HFFc6 (cell line): ENCODE measurements at regions not wholly inside any gene's neighbourhood (a gene's known extent, or its start where the extent isn't known, plus 50 kb on each side); places are given as distances from the start of the nearest gene placed in this dataset.
A peak's percentile ranks its signal among the peaks of the same experiment; 100 is the strongest.

Experiments used
- DNase-seq: peaks from one replicate; pipeline ENCODE4 v3.0.0-alpha.2; 2018
- H3K27ac Mint-ChIP-seq: 2 replicates; pipeline ENCODE4 v1.8.0; 2020; ENCODE audit warnings: mild to moderate bottlenecking, mixed read lengths
- H3K27me3 Mint-ChIP-seq: 2 replicates; pipeline ENCODE4 v1.8.0; 2021; ENCODE audit warnings: mild to moderate bottlenecking, moderate library complexity, mixed read lengths; ENCODE audit not compliant: insufficient read depth
- H3K36me3 Mint-ChIP-seq: 2 replicates; pipeline ENCODE4 v1.8.0; 2021; ENCODE audit warnings: low read depth, mixed read lengths
- H3K4me1 Mint-ChIP-seq: 2 replicates; pipeline ENCODE4 v1.8.0; 2020; ENCODE audit warnings: low read depth, mixed read lengths
- H3K4me3 Mint-ChIP-seq: 2 replicates; pipeline ENCODE4 v1.8.0; 2020; ENCODE audit warnings: mild to moderate bottlenecking, moderate library complexity, mixed read lengths
- H3K9me3 Mint-ChIP-seq: 2 replicates; pipeline ENCODE4 v1.8.0; 2020; ENCODE audit warnings: mild to moderate bottlenecking, mixed read lengths
- TF ChIP-seq, protein P1 (sequence below): fragments of 200-600 bp; sonication (generic); IDR thresholded peaks from 2 replicates; pipeline ENCODE4 v1.5.0; 2021; ENCODE audit warnings: antibody characterized with exemption, mild to moderate bottlenecking

DNA sequence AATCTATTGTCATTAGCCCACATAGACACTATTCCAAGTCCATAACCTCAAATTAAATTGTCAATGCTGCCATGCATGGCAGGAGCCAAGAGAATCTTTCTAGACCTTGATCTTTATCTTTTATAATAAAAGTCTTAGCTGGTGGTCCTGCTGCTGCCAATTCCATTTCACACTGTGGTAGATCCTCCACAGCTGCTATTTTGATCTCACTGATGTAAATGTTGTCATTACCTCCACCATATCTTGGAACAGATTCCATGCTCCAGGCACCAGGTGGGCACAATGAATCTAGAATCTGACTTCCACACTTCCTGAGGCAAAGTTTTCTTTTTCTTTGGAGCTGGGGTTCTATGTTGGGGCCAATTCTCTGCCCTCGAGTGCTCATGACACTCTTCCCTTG is 161.2 kb downstream of the TMTC3 start:
- H3K4me3 Mint-ChIP-seq: no peak overlapping the region
- H3K36me3 Mint-ChIP-seq: peaks cover 26% of the 10 kb centered on the region

DNA sequence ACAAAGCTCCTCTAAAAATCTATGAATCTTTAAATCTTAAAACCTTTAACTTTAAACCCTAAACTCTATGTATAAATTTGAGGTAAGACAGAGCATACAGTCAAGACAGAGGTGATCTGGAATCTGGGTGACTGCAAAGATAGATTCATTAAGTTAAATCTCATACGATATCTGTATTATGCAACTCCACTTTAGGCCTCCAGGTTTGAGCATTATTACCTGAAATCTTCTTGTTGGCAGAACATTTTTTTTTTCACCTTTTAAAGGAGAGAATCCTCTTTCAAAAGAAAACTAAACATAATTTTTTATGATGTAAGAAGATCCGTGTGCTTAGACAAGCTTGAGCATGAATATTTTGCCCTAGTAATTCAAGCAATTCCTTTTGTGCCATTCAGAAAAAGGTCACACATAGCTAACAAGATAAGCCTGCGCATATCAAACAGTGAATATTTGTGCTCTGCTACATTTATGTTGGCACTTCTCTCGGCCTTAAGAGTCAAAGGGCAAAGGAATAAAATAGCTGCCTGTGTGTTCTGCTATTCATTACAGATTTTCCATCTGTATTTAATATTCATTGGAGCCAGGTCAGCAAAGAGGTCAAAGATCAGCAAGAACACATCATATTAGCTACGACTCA is 163.3 kb downstream of the TMTC3 start:
- H3K27me3 Mint-ChIP-seq: no peaks in the 10 kb centered on the region
- no peak for DNase-seq
- no peak overlapping the region; the same call in 1 of the 2 replicates for H3K4me3 Mint-ChIP-seq
- peaks cover 86% of the 10 kb centered on the region for H3K4me1 Mint-ChIP-seq
- H3K36me3 Mint-ChIP-seq: peaks cover 26% of the 10 kb centered on the region
- TF ChIP-seq, protein P1, sequence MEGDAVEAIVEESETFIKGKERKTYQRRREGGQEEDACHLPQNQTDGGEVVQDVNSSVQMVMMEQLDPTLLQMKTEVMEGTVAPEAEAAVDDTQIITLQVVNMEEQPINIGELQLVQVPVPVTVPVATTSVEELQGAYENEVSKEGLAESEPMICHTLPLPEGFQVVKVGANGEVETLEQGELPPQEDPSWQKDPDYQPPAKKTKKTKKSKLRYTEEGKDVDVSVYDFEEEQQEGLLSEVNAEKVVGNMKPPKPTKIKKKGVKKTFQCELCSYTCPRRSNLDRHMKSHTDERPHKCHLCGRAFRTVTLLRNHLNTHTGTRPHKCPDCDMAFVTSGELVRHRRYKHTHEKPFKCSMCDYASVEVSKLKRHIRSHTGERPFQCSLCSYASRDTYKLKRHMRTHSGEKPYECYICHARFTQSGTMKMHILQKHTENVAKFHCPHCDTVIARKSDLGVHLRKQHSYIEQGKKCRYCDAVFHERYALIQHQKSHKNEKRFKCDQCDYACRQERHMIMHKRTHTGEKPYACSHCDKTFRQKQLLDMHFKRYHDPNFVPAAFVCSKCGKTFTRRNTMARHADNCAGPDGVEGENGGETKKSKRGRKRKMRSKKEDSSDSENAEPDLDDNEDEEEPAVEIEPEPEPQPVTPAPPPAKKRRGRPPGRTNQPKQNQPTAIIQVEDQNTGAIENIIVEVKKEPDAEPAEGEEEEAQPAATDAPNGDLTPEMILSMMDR: no peak; the same call in 1 of the 2 replicates
- H3K27ac Mint-ChIP-seq: peak overlapping the region; percentile 52
- H3K9me3 Mint-ChIP-seq: no peaks in the 10 kb centered on the region; the same call in 1 of the 2 replicates

More for the DNA sequence above, 161.2 kb downstream of the TMTC3 start:
- Mint-ChIP-seq H3K4me1 (peaks cover 87% of the 10 kb centered on the region), H3K27ac (no peak overlapping the region), H3K27me3 (no peaks in the 10 kb centered on the region), H3K9me3 (no peaks in the 10 kb centered on the region; the same call in 1 of the 2 replicates)
- TF ChIP-seq, protein P1: no peak
- DNase-seq: no peak

DNA sequence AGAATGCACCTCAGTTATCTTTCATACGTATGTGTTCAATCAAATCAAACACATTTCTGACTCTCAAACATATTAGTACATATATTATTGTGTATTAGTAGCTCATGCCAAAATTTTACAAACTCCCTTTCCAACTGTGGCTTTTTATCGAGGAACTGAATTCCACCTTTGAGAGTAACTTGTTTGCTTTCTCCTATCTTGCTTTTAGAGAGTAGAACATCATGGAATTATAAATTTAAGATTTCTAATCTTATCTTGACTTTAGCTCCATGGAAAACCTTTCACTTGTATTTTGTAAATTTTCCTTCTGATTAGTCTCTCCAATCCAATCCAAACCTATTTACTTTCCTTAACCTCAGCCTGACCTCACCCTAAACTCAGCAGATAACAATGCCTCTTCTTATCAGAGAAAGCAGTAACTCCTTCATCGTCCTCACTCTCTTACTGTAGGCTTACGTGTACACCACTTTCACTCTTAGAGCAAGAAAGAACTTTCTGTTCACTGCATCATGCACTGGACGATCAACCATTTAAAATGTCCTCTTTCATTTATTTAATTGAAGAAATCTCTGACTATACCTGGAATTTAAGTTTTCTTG is 164.5 kb downstream of the TMTC3 start:
- Mint-ChIP-seq H3K9me3 (no peaks in the 10 kb centered on the region; the same call in 1 of the 2 replicates), H3K36me3 (peaks cover 18% of the 10 kb centered on the region), H3K4me3 (no peak overlapping the region), H3K27me3 (no peaks in the 10 kb centered on the region), H3K27ac (peak overlapping the region; percentile 8; the same call in 1 of the 2 replicates), H3K4me1 (peaks cover 81% of the 10 kb centered on the region)
- TF ChIP-seq, protein P1: no peak
- no peak for DNase-seq

DNA sequence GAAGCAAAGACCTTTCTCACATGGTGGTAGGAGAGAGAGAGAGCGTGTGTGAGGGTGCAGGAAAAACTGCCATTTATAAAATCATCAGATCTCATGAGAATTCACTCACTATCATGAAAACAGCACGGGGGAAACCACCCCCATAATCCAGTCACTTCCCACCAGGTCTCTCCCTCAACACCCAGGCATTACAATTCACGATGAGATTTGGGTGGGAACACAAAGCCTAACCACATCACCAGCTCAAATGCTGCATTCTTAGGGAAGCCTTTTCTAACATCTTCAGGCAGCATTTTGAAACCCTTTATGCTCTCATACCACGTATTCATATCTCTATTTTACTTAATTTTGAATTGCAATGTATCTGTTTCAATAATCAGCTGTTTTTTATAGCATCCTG is 165.9 kb downstream of the TMTC3 start:
- DNase-seq: no peak
- Mint-ChIP-seq H3K27me3 (no peaks in the 10 kb centered on the region), H3K4me1 (peaks cover 72% of the 10 kb centered on the region), H3K4me3 (0 out of 2 replicates have a peak overlapping the region, but pooled peaks have one; percentile 9), H3K27ac (peak overlapping the region; percentile 81), H3K36me3 (peaks cover 18% of the 10 kb centered on the region), H3K9me3 (no peaks in the 10 kb centered on the region; the same call in 1 of the 2 replicates)
- TF ChIP-seq, protein P1: no peak

DNA sequence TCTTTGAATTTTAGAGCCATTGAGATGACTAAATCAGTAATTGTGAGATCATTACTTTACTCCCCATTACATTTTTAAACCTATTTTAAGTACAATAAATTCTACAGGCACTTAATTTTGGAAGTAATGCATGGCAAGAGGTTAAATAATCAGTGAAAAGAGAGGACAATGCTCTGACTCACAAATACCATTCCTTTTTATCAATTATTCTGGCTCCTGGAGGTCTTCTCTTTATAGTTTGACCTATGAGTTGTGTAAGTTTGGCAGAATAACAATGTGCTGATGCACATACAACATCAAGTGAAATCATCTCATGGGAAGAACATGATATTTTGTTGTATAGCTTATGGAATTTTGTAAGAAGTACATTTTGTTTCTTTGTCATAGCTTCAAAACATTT is 166.7 kb downstream of the TMTC3 start:
- no peaks in the 10 kb centered on the region for H3K27me3 Mint-ChIP-seq
- H3K27ac Mint-ChIP-seq: peak overlapping the region; percentile 81
- peak; percentile 90 for DNase-seq
- no peaks in the 10 kb centered on the region; the same call in 1 of the 2 replicates for H3K9me3 Mint-ChIP-seq
- peaks cover 13% of the 10 kb centered on the region for H3K36me3 Mint-ChIP-seq
- H3K4me1 Mint-ChIP-seq: peaks cover 80% of the 10 kb centered on the region
- TF ChIP-seq, protein P1: no peak
- H3K4me3 Mint-ChIP-seq: peak overlapping the region; percentile 65; the same call in 1 of the 2 replicates
